Activated T-helper 9 cell treated with anti-CD3 and anti-CD28 coated beads, Interleukin-2, amount 50 U/mL, for 16 hours (primary cell): ENCODE measurements at regions not wholly inside any gene's neighbourhood (a gene's known extent, or its start where the extent isn't known, plus 50 kb on each side); places are given as distances from the start of the nearest gene placed in this dataset.
A peak's percentile ranks its signal among the peaks of the same experiment; 100 is the strongest.
"Not testable (repeated sequence)": the region's sequence is repeated elsewhere in the genome, so short reads cannot be mapped to it uniquely, and the experiment has no call there.

Experiments used
- DNase-seq: peaks from one replicate; pipeline ENCODE4 v3.0.0-alpha.2; 2020; ENCODE audit warnings: low read depth

GRCh38 chr9:113665064-113665463, 201.5 kb downstream of the RGS3 start:
- DNase-seq, result no peak

- no peak for DNase-seq
Observed at GRCh38 chr9:113665756-113666155, 202.2 kb downstream of the RGS3 start.

GRCh38 chr9:113668061-113668460, 204.5 kb downstream of the RGS3 start:
- DNase-seq, result no peak

- no peak for DNase-seq
Observed at GRCh38 chr9:113669522-113670115, 206.1 kb downstream of the RGS3 start.

DNA sequence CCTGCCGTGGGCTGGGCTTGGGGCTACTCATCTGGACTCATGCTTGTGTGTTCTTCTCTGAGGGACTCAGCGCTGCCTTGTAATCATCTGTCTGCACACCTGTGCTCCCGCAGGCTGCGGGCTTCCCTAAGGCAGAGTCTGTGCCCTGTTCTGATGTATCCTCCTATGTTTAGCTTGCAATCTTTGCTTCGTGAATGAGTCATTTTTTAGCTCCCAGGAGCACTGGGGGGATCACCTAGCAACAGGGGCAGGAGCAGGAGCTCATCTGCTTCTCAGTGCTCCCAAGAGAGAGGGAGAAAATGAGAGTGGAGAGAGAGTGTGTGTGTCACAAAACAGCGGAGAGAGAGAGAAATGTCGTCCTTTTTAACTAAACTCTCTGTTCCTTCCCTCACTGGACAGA, 202.4 kb upstream of the ZNF618 start:
- no peak for DNase-seq

GRCh38 chr9:113674436-113674835, 201.7 kb upstream of the ZNF618 start:
- DNase-seq, result no peak

- no peak for DNase-seq
Observed at GRCh38 chr9:113675475-113675941, 200.6 kb upstream of the ZNF618 start.

DNA sequence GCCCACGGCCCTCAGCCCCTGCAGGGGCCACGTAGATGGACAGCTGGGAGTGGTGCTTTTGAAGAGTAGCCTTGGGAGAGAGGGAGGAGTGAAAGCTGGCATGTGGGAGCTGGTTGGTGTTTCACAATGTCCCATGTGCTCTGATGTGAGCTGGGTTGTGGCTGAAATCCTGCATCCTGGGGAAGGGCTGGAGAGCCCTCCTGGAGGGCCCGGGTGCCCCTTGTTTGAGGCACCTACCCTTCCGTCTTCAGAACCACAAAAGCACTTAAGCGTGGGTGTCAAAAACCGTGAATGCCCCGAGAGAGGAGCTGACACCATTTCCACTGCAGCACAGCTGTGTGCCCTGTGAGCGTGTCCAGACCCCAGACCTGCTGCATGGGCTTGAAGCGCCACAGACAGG, 199.1 kb upstream of the ZNF618 start:
- DNase-seq, result no peak

- no peak for DNase-seq
Observed at GRCh38 chr9:113677569-113677968, 198.5 kb upstream of the ZNF618 start.

DNA sequence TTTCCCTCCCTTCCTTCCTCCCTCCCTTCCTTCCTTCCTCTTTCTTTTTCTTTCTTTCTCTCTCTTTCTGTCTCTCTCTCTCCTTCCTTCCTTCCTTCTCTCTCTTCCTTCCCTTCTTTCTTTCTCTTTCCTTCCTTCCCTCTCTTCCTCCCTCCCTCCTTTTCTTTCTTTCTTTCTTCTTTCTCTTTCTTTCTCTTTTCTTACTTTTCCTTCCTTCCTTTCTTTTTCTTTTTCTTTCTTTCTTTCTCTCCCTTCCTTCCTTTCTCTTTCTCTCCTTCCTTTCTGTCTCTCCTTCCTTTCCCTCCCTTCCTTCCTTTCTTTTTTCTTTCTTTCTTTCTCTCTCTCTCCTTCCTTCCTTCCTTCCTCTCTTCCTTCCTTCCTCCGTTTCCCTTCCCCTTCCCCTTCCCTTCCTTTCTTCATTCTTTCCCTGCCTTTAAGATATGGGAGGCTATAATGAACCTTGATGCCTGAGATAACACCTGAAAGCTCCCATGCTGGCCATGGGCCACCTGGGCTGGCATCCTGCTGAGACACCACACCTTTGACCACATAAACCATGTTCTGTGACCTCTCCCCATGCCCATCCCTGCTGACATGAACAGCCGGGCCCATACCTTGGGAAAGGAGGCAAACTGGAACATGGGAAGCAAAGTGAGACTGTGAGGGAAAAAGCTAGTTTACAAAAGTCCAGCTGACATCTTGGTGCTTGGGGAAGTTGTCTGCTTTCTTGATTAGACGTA, 197.8 kb upstream of the ZNF618 start:
- no peak for DNase-seq

DNA sequence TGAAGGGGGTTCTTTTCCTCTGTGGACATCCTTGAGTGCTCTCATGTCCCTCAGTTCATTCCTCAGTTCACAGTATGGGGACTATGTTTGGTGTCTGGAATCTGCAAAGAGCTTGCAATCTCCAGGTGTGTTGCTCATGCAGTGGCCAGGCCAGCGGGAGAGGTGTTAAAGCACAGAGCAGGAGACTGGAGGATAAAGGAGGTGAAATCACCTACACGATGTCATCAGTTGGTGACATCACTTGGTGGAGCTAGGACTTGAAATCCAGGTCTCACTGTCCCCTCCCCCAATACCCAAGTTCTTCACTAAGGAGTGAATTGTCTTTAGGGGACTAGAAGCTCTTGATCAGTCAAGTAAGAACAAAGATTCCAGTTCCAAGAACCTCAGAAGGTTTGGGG, 197.3 kb upstream of the ZNF618 start:
- DNase-seq, result no peak

GRCh38 chr9:113682297-113682771, 193.8 kb upstream of the ZNF618 start:
- peak; percentile 12 for DNase-seq

GRCh38 chr9:113685636-113686035, 190.5 kb upstream of the ZNF618 start:
- DNase-seq, result not testable (repeated sequence)

- no peak for DNase-seq
Observed at GRCh38 chr9:113687107-113687679, 188.9 kb upstream of the ZNF618 start.

GRCh38 chr9:113687680-113688371, 188.3 kb upstream of the ZNF618 start:
- DNase-seq, result no peak

DNA sequence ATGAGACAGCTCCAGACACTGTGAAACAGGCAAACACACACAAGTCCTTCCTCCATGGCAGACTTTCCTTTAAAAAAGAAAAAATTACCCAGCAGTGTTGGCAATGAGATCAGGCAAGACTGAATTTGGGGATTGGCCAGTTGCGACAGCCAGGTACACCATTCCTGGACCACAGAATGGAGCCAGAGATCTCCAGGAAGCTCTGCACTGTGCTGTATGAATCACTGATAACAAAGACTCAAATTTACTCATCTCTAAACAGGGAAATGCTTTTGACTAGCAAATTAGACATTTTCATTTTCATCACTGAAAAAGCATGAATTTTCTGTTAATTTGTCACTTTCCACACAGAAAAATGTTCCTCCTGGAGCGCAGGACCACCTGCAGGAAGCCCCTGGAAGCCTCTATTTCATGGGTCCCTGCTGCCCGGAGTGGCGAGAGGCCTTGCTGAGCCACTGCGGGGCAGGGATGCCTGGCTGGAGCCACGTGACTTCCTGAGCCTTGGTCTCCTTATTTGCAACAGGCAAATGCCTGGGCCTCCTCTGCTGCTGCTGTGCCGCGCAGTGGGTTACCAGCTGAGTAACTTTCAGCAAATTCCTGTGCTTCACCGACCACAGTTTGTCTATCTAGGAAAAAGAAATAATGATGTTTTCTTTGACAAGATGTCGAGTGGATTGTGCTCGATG, 185.9 kb upstream of the ZNF618 start:
- no peak for DNase-seq

DNA sequence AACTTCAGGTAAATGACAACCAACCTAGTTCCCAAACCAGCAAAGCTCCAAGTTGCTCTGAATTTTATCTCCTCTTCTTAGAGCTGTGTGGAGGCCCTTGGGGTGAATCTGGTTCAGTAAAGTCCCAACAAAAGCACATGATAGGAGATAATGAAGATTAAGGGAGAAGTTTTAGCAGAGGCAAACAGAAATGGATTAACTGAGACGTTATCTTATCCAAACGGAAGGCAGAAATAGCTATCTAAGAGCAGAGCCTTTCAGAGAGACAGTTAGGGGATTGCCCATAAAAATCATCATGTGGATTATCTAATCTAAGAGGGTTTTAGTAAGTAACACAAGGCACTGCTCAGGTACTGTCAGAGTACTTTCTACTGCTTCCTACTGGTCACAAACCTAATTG, 183.9 kb upstream of the ZNF618 start:
- no peak for DNase-seq

GRCh38 chr9:113694912-113695311, 181.2 kb upstream of the ZNF618 start:
- DNase-seq, result no peak

- DNase-seq, result no peak
Observed at GRCh38 chr9:113695440-113695851, 180.7 kb upstream of the ZNF618 start.

GRCh38 chr9:113695901-113696300, 180.2 kb upstream of the ZNF618 start:
- DNase-seq, result no peak

DNA sequence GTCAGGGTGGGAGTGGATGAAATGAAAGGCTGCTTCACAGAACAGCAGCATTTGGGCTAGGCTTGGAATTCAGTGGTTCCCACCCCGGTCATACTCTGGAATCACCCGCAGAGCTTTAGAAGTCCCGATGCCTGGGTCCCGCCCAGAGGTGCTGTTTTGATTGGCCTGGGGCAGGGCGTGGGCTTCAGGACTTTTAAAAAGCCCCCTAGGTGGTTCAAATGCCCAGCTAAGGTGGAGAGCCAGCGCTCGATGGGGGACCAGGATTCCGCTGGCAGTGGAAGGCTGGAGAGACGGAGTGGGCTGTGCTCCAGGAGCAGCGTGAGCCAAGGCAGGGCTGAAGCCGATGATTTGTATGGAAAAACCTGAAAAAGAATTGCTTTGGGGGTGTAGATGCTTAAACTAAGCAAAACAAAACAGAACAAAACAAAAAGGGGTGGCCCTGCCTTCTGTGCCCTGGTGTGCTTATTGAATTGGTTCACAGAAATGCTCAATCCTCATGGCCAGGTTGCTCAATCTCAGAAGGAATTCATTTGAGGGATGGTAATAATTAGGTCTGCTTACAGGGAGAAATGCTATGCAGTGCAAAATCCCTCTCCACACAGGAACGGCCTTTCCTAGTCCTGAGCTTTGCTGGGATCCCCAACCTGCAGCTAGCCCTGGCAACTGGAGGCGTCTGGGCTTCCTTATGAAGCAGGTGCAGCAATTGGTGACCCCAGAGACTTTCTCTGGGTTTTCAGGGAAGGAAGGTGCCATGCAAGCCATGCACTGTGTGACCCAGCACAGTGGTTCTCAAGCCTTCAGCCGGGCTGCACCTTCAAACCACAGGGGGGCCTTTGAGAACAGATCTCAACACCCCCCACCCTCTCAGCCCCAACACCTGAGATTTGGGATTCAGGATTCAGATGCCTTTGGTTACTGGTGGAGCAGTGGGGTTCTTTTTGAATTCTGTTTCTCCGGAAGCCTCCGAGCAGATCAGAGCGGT, 174.0 kb upstream of the ZNF618 start:
- no peak for DNase-seq
